ENCODE measurements at regions not wholly inside any gene's neighbourhood (a gene's known extent, or its start where the extent isn't known, plus 50 kb on each side); places are given as distances from the start of the nearest gene placed in this dataset.

GRCh38 chr1:96545935-96546656, 175.5 kb upstream of the PTBP2 start:
- TF ChIP-seq, protein P1, sequence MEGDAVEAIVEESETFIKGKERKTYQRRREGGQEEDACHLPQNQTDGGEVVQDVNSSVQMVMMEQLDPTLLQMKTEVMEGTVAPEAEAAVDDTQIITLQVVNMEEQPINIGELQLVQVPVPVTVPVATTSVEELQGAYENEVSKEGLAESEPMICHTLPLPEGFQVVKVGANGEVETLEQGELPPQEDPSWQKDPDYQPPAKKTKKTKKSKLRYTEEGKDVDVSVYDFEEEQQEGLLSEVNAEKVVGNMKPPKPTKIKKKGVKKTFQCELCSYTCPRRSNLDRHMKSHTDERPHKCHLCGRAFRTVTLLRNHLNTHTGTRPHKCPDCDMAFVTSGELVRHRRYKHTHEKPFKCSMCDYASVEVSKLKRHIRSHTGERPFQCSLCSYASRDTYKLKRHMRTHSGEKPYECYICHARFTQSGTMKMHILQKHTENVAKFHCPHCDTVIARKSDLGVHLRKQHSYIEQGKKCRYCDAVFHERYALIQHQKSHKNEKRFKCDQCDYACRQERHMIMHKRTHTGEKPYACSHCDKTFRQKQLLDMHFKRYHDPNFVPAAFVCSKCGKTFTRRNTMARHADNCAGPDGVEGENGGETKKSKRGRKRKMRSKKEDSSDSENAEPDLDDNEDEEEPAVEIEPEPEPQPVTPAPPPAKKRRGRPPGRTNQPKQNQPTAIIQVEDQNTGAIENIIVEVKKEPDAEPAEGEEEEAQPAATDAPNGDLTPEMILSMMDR (IDR thresholded peaks at IDR 0.05; ENCODE audit: extremely low read depth in 1 of 2, insufficient read depth in 1 of 2, low read depth in 1 of 2, low read length in 2 of 2) = no peak
- TF ChIP-seq POLR2A (IDR thresholded peaks at IDR 0.05; ENCODE audit: low read depth, low read length) (no peak), EZH2 (IDR thresholded peaks at IDR 0.05; ENCODE audit: borderline replicate concordance, low read depth, low read length, severe bottlenecking) (no peak), POLR2AphosphoS5 (IDR thresholded peaks at IDR 0.05; ENCODE audit: insufficient read depth, low read depth, low read length) (no peak), FOS (IDR thresholded peaks at IDR 0.05; ENCODE audit: borderline replicate concordance, insufficient read depth, low read length) (no peak), MYC (IDR thresholded peaks at IDR 0.05; ENCODE audit: low read depth, low read length) (no peak), JUN (IDR thresholded peaks at IDR 0.05; ENCODE audit: borderline replicate concordance, insufficient read depth, insufficient read length, low read depth) (no peak)

Measured in endothelial cell of umbilical vein (primary cell).